ENCODE measurements at regions not wholly inside any gene's neighbourhood (a gene's known extent, or its start where the extent isn't known, plus 50 kb on each side); places are given as distances from the start of the nearest gene placed in this dataset.

DNA sequence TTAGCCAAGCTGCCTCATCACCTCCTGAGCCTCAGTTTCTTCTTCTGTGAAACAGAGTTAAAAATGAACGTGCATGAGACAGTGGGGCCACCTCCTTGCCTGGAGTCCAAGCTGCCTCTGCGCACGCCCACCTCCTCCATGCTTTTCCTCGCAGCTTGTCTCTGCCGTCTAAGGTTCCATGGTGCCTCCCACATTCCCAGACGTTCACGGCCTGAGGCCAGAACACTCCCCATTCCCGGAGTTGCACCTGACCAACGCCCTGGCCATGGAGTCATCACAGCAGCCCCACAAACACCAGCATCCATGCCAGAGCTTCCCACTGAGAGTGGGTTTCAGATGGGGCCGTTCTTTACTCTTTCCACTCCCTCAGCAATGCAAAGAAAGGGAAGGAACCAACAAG, 183.0 kb upstream of the FOXF1 start:
- Histone ChIP-seq H3K4me2 (ENCODE audit: low read depth, low read length) (no peak overlapping the region), H3K27ac (ENCODE audit: low read length) (no peak overlapping the region), H3F3A (ENCODE audit: insufficient read depth, low read length) (no peaks in the 10 kb centered on the region), H2AFZ (ENCODE audit: low read length) (no peak overlapping the region), H3K36me3 (replicated peaks; ENCODE audit: insufficient read depth, low read length) (no peaks in the 10 kb centered on the region), H3K9me3 (replicated peaks; ENCODE audit: insufficient read depth, low read length) (no peaks in the 10 kb centered on the region), H3K9ac (ENCODE audit: low read length) (no peak overlapping the region), H3K4me3 (ENCODE audit: low read length) (no peak overlapping the region), H3K9me2 (replicated peaks; ENCODE audit: insufficient read depth, low read length) (no peaks in the 10 kb centered on the region), H3K27me3 (replicated peaks; ENCODE audit: insufficient read depth, low read length) (peaks cover 44% of the 10 kb centered on the region), H3K4me1 (ENCODE audit: low read length) (no peaks in the 10 kb centered on the region), H3K79me2 (ENCODE audit: low read length) (no peaks in the 10 kb centered on the region), H4K20me1 (ENCODE audit: insufficient read depth, low read length) (no peaks in the 10 kb centered on the region)
- TF ChIP-seq, protein P1, sequence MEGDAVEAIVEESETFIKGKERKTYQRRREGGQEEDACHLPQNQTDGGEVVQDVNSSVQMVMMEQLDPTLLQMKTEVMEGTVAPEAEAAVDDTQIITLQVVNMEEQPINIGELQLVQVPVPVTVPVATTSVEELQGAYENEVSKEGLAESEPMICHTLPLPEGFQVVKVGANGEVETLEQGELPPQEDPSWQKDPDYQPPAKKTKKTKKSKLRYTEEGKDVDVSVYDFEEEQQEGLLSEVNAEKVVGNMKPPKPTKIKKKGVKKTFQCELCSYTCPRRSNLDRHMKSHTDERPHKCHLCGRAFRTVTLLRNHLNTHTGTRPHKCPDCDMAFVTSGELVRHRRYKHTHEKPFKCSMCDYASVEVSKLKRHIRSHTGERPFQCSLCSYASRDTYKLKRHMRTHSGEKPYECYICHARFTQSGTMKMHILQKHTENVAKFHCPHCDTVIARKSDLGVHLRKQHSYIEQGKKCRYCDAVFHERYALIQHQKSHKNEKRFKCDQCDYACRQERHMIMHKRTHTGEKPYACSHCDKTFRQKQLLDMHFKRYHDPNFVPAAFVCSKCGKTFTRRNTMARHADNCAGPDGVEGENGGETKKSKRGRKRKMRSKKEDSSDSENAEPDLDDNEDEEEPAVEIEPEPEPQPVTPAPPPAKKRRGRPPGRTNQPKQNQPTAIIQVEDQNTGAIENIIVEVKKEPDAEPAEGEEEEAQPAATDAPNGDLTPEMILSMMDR (IDR thresholded peaks at IDR 0.05; ENCODE audit: low read length): no peak
- TF ChIP-seq EZH2 (optimal IDR thresholded peaks at IDR 0.05; ENCODE audit: low read depth, low read length) (no peak), EZH2phosphoT487 (IDR thresholded peaks at IDR 0.05; ENCODE audit: low read length) (no peak)
- no peak for DNase-seq

DNA sequence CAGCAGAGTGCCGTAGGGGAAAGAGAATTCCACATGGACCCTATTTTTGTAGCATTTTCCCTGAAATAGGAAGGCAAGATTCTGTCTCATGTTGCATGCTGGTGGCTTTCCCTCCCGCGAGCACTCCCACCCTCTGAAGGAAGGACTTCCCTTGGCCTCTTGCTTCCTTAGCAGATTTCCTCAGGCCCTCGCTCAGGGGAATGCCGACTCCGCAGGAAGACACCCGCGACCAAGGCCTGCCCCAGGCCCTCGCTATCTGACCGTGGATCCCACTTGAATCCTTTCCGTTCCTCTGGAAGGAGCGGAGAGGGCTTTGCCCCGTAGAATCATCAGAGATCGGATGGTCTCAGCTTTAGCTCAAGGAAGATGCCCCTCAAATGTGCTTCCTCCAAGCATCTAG, 179.4 kb upstream of the FOXF1 start:
- TF ChIP-seq, protein P1 (IDR thresholded peaks at IDR 0.05; ENCODE audit: low read length): no peak
- TF ChIP-seq EZH2 (optimal IDR thresholded peaks at IDR 0.05; ENCODE audit: low read depth, low read length): no peak
- no peak for TF ChIP-seq EZH2phosphoT487 (IDR thresholded peaks at IDR 0.05; ENCODE audit: low read length)

DNA sequence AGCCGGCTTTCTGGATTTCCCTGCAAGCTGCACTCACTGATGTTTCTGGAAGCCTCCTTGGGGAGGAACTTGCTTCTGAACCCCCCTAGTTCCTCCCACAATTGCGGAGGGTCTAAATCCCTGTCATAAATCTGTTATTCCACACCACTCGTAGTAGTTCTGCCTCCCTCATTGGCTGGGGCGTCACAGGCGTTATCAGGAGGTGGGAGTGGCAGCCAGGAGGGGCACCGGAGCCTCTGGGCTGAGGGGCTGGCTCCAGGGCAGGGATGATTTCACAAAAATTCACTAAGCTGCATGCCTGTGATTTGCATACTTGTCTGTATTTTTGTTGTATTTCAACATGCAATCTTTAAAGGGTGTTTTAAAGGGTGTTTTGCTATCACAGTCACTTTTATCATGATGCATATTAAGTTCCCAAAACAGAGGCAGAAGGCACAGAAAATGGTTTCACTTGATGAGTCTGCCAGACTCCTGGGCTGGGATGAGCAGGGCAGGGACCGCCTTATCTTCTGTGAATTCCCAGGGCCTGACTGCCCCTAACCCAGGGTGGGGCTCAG, 176.2 kb upstream of the FOXF1 start:
- Histone ChIP-seq H3K27ac (ENCODE audit: low read length) (no peak overlapping the region), H3K9me3 (replicated peaks; ENCODE audit: insufficient read depth, low read length) (no peaks in the 10 kb centered on the region), H3K9me2 (replicated peaks; ENCODE audit: insufficient read depth, low read length) (no peaks in the 10 kb centered on the region), H3K79me2 (ENCODE audit: low read length) (no peaks in the 10 kb centered on the region), H3K27me3 (replicated peaks; ENCODE audit: insufficient read depth, low read length) (peaks cover 38% of the 10 kb centered on the region), H3F3A (ENCODE audit: insufficient read depth, low read length) (no peaks in the 10 kb centered on the region), H3K4me1 (ENCODE audit: low read length) (no peaks in the 10 kb centered on the region), H2AFZ (ENCODE audit: low read length) (no peak overlapping the region), H4K20me1 (ENCODE audit: insufficient read depth, low read length) (no peaks in the 10 kb centered on the region), H3K4me3 (ENCODE audit: low read length) (no peak overlapping the region), H3K36me3 (replicated peaks; ENCODE audit: insufficient read depth, low read length) (no peaks in the 10 kb centered on the region), H3K9ac (ENCODE audit: low read length) (no peak overlapping the region), H3K4me2 (ENCODE audit: low read depth, low read length) (no peak overlapping the region)
- DNase-seq: no peak
- TF ChIP-seq, protein P1 (IDR thresholded peaks at IDR 0.05; ENCODE audit: low read length): no peak
- no peak for TF ChIP-seq EZH2phosphoT487 (IDR thresholded peaks at IDR 0.05; ENCODE audit: low read length)
- no peak for TF ChIP-seq EZH2 (optimal IDR thresholded peaks at IDR 0.05; ENCODE audit: low read depth, low read length)

More for the DNA sequence above, 179.4 kb upstream of the FOXF1 start:
- Histone ChIP-seq H3K9me3 (replicated peaks; ENCODE audit: insufficient read depth, low read length) (no peaks in the 10 kb centered on the region), H3K27me3 (replicated peaks; ENCODE audit: insufficient read depth, low read length) (peaks cover 48% of the 10 kb centered on the region), H3K27ac (ENCODE audit: low read length) (no peak overlapping the region), H3K4me3 (ENCODE audit: low read length) (no peak overlapping the region), H3K4me2 (ENCODE audit: low read depth, low read length) (no peak overlapping the region), H2AFZ (ENCODE audit: low read length) (no peak overlapping the region), H3K4me1 (ENCODE audit: low read length) (no peaks in the 10 kb centered on the region), H3F3A (ENCODE audit: insufficient read depth, low read length) (no peaks in the 10 kb centered on the region), H4K20me1 (ENCODE audit: insufficient read depth, low read length) (no peaks in the 10 kb centered on the region), H3K79me2 (ENCODE audit: low read length) (no peaks in the 10 kb centered on the region), H3K9me2 (replicated peaks; ENCODE audit: insufficient read depth, low read length) (no peaks in the 10 kb centered on the region), H3K36me3 (replicated peaks; ENCODE audit: insufficient read depth, low read length) (no peaks in the 10 kb centered on the region), H3K9ac (ENCODE audit: low read length) (no peak overlapping the region)
- no peak for DNase-seq
